Thoracic aorta (tissue), 2 donors: ENCODE measurements at regions not wholly inside any gene's neighbourhood (a gene's known extent, or its start where the extent isn't known, plus 50 kb on each side); places are given as distances from the start of the nearest gene placed in this dataset.

ENCODE experiments used
- ATAC-seq: fragments of 150-250 bp; one replicate; pipeline ENCODE4 v1.8.0; 2017; ENCODE audit warnings: low read depth; ENCODE audit not compliant: insufficient number of reproducible peaks, low FRiP score
- DNase-seq: peaks from one replicate; pipeline ENCODE4 v3.0.0-alpha.2; 2020; ENCODE audit warnings: low spot score
- H3K27ac ChIP-seq, 2 donors: fragments of 200-600 bp; sonication (generic); 1 replicate in 1 of 2; 2 replicates in 1 of 2; pipeline ENCODE4 v1.5.1; 2016; ENCODE audit warnings: mild to moderate bottlenecking in 2 of 2, moderate library complexity in 2 of 2
- H3K27me3 ChIP-seq: fragments of 200-600 bp; sonication (generic); replicated peaks from 2 replicates; pipeline ENCODE4 v1.6.0; 2016; ENCODE audit warnings: mild to moderate bottlenecking; ENCODE audit not compliant: insufficient read depth
- H3K36me3 ChIP-seq: fragments of 200-600 bp; sonication (generic); one replicate; pipeline ENCODE4 v1.5.1; 2016
- H3K4me1 ChIP-seq, 2 donors: fragments of 200-600 bp; sonication (generic); 1 replicate in 1 of 2; 2 replicates in 1 of 2; pipeline versions ENCODE4 v1.5.1 to v1.6.0; 2016; ENCODE audit warnings: low read depth in 2 of 2, mild to moderate bottlenecking in 1 of 2; ENCODE audit not compliant: control insufficient read depth in 1 of 2
- H3K4me3 ChIP-seq: fragments of 200-600 bp; sonication (generic); 2 replicates; pipeline ENCODE4 v1.5.1; 2016; ENCODE audit warnings: mild to moderate bottlenecking
- H3K9me3 ChIP-seq: fragments of 200-600 bp; sonication (generic); 2 replicates; pipeline ENCODE4 v1.5.1; 2016
- TF ChIP-seq, protein P1 (sequence below): fragments of 200-600 bp; sonication (generic); IDR thresholded peaks from one replicate; pipeline ENCODE4 v1.5.1; 2019; ENCODE audit warnings: antibody characterized with exemption

DNA sequence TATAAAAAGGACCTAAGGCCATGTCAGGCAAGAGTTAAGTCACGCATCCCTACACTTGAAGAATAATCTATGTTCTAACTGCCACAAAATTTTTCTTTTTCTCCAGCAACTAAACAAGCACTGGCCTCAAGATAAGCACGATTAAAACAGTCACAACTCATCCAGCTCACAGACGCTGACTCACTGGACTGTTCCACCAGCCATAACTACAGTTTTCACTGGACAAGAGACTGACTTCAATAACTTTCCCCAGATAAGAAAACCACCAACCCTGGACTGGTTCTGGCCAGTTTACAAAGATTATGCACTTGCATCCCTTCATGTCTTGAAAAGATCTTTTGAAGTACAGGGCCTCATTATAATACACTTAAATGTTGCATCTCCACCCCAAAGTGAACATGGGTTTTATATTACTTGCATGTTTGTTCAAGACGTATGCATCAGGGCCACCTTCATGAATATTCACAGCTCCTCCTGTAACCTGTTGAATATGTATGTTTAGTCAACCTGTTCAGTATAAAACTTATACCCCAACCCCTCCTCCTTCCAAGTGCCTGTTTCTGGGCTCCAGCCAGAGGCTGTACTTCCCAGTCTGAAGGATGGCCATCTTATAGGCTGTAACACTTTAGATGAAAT, 129.3 kb upstream of the EPB41L4A start:
- Histone ChIP-seq H3K4me3 (no peak overlapping the region), H3K27me3 (no peaks in the 10 kb centered on the region), H3K9me3 (no peaks in the 10 kb centered on the region), H3K36me3 (no peaks in the 10 kb centered on the region), H3K27ac (peak overlapping the region in 1 of 2 donors; percentile 25), H3K4me1 (peaks cover 0 to 15% of the 10 kb centered on the region in 2 donors)
- no peak for ATAC-seq
- TF ChIP-seq, protein P1, sequence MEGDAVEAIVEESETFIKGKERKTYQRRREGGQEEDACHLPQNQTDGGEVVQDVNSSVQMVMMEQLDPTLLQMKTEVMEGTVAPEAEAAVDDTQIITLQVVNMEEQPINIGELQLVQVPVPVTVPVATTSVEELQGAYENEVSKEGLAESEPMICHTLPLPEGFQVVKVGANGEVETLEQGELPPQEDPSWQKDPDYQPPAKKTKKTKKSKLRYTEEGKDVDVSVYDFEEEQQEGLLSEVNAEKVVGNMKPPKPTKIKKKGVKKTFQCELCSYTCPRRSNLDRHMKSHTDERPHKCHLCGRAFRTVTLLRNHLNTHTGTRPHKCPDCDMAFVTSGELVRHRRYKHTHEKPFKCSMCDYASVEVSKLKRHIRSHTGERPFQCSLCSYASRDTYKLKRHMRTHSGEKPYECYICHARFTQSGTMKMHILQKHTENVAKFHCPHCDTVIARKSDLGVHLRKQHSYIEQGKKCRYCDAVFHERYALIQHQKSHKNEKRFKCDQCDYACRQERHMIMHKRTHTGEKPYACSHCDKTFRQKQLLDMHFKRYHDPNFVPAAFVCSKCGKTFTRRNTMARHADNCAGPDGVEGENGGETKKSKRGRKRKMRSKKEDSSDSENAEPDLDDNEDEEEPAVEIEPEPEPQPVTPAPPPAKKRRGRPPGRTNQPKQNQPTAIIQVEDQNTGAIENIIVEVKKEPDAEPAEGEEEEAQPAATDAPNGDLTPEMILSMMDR, result no peak
- DNase-seq, result no peak

DNA sequence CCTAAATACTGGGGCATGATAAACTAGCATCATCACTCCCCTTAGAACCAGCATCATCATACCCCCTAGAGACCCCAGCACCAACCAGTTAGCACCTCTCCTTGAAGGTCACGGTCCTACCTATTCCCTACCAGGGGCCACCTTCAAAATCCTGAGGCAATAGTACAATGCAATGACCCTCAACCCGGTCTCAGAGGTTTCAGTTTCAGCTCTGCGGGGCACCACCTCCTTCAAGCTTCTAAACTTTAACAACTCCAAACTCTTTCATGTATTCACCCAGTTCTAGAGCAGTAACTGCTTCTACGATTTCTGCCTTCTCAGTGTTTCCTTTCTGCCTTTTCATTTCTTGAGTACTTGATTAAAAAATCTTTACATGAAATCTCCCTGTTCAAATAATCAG, 130.1 kb upstream of the EPB41L4A start:
- DNase-seq, result no peak
- TF ChIP-seq, protein P1, result no peak
- H3K4me1 ChIP-seq, result peaks cover 0 to 18% of the 10 kb centered on the region in 2 donors

DNA sequence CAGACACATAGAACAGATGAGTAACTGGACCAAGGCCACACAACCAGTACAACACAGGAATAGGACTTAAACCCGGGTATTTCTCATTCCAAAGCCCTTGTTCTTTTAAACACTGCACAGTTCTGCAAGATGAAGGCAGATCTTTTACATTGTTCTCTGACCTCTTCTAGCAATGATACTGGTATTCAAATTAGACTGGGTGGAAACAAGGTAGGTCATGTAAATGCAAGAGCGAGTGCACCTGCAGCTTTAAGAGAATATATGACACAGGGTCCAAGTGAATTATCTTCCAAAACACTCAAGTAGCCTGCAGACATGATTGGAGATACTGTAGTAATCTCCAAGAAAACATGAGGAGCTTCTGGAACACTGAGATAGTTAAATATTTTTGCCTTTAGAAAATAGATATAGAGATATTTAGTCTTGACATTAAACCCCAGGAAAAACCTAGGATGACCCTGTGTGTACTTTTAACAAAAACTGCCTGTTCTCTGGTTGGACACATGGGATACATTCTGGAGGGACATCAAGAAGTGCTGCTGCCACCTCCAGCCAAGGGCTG, 130.6 kb upstream of the EPB41L4A start:
- H3K36me3 ChIP-seq, result no peaks in the 10 kb centered on the region
- no peaks in the 10 kb centered on the region for H3K9me3 ChIP-seq
- peaks cover 0 to 21% of the 10 kb centered on the region in 2 donors for H3K4me1 ChIP-seq
- TF ChIP-seq, protein P1, result no peak
- no peak overlapping the region for H3K4me3 ChIP-seq
- H3K27ac ChIP-seq, result no peak overlapping the region
- H3K27me3 ChIP-seq, result no peaks in the 10 kb centered on the region
- no peak for ATAC-seq
- no peak for DNase-seq

More for the DNA sequence above, 130.1 kb upstream of the EPB41L4A start:
- no peak for ATAC-seq
- H3K27ac ChIP-seq, result no peak overlapping the region
- H3K36me3 ChIP-seq, result no peaks in the 10 kb centered on the region
- H3K9me3 ChIP-seq, result no peaks in the 10 kb centered on the region
- H3K4me3 ChIP-seq, result no peak overlapping the region
- no peaks in the 10 kb centered on the region for H3K27me3 ChIP-seq

DNA sequence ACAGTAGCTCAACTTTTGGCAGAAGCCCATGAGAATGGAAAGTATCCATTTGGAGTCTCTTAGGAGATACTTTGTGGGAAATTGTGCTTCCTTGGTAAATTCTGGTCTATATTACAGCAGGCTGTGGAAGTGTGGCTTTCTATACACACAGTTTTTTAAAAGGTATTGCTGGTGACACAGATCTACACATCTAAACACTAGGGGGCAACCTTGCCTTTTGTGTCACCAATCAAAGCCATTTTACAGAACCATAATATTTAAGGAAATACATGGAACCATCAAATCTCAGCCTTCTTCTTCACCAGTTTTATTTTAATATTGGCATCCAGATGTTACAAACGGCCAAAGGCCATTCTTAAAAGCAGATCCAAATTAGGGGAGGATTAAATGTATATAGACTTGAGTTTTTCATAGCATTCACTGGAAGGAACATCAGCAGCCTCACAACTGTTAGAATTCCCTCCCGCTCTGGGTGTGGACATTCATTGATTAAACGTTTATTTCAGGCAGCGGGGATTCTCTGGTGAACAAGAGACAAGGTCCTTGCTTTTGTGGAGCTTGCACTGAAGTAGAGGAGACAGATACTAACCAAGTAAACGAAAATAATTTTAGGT, 132.4 kb upstream of the EPB41L4A start:
- TF ChIP-seq, protein P1, result peak; percentile 74
- no peak for ATAC-seq
- H3K27ac ChIP-seq, result no peak overlapping the region

DNA sequence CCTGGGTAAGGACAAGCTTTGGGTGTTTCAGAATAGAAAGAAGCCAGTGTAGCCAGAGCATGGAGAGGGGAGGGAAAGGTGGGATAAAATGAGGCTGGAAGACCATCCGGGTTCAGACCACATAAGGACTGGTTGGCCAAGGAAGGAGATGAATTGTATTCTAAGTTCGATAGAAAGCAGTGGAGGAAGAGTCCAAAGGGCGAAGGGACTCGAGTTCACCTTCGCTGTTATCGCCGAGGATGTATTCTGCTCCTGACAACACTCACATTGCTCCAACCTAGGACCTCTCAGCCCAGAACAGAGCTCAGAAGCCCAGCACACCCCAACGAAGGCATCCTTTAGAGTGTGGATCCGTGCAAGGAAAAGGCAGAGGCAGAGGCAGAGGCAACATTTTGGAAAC, 133.1 kb upstream of the EPB41L4A start:
- Histone ChIP-seq H3K36me3 (no peaks in the 10 kb centered on the region), H3K4me3 (no peak overlapping the region), H3K27ac (no peak overlapping the region), H3K27me3 (no peaks in the 10 kb centered on the region), H3K9me3 (no peaks in the 10 kb centered on the region), H3K4me1 (peaks cover 0 to 21% of the 10 kb centered on the region in 2 donors)
- TF ChIP-seq, protein P1, result no peak
- DNase-seq (no peak), ATAC-seq (no peak)

More for the DNA sequence above, 132.4 kb upstream of the EPB41L4A start:
- peaks cover 0 to 21% of the 10 kb centered on the region in 2 donors for H3K4me1 ChIP-seq
- no peaks in the 10 kb centered on the region for H3K27me3 ChIP-seq
- no peak for DNase-seq
- H3K4me3 ChIP-seq, result no peak overlapping the region
- no peaks in the 10 kb centered on the region for H3K36me3 ChIP-seq
- no peaks in the 10 kb centered on the region for H3K9me3 ChIP-seq
